ENCODE measurements at regions not wholly inside any gene's neighbourhood (a gene's known extent, or its start where the extent isn't known, plus 50 kb on each side); places are given as distances from the start of the nearest gene placed in this dataset.

DNA sequence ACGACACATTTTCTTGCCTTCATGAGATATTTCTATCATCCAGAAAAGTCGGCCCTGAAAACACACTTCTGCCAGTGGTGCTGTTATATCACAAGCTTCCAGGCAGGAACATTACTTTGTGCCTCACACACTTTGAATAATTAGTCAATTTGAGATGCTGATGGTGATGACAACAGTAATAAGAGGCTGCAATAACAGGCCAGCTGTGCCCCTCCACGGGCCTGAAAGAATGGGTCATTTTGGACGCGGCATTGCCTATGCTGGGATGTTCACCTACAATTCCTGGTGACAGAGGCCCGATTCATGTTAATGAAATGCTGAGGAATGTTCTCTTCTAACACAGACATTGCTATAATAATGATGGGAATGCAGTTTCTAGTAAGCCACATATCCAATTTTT lies 463.8 kb upstream of the KIRREL3 start:
- TF ChIP-seq CTCF (IDR thresholded peaks at IDR 0.05; ENCODE audit: extremely low read depth, missing control alignments) = no peak

DNA sequence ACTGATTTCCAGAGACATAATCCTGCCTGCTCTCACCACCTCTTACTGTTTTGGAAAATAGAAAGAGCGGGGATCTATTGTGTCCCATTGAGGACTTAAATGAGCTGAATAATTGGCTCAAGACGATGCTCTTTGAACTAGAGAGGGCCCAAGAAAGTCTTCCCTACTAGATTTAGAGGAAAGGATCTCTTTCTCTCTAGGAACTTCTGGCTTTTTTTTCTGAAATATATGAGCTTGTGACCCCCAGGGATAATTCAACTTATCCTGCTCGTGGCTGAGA lies 461.4 kb upstream of the KIRREL3 start:
- no peak for DNase-seq (ENCODE audit: low spot score)
- no peak for TF ChIP-seq CTCF (IDR thresholded peaks at IDR 0.05; ENCODE audit: extremely low read depth, missing control alignments)

More for the DNA sequence above, 463.8 kb upstream of the KIRREL3 start:
- DNase-seq (ENCODE audit: low spot score) = no peak

- no peak for TF ChIP-seq CTCF (IDR thresholded peaks at IDR 0.05; ENCODE audit: extremely low read depth, missing control alignments)
- DNase-seq (ENCODE audit: low spot score) = no peak
Observed at GRCh38 chr11:127461241-127462064, 460.9 kb upstream of the KIRREL3 start.

DNA sequence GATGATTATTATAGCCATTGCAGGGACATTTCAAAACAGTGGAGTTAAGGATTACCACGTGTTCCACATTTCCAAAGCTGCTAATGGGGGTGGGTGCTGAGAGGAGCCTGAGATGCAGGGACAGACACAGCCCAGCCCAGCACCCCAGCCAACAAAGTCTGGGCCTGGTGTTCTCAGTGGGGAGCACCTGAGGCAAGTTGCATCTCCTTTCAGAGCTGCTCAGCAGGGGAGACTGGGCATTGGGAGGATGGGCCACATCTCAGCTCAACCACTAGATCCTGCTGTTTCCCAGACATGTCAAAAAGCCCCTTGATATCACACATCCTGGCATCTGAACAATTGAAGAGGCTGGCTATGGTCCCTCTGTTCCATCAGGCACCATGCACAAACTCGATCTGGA lies 458.0 kb upstream of the KIRREL3 start:
- TF ChIP-seq CTCF (IDR thresholded peaks at IDR 0.05; ENCODE audit: extremely low read depth, missing control alignments) = no peak
- no peak for DNase-seq (ENCODE audit: low spot score)

DNA sequence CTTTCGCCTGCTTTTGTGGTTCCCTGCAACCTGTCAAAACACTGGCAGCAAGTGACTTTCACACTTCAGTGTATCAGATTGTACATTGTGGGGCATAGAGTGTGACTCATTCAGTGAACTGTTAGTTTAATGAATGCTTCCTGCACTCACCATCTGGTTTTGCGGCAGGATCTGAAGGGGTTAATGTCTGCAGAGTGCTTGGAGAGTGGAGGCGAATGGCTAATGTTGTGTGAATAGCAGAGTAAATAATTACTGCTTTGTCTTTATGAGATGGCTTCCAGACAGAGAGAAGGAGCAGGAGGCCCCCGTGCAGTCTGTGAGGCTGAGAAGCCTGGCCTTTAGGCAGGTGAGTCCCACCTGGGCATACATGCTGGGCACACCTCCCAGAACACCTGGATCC lies 454.3 kb upstream of the KIRREL3 start:
- no peak for DNase-seq (ENCODE audit: low spot score)

DNA sequence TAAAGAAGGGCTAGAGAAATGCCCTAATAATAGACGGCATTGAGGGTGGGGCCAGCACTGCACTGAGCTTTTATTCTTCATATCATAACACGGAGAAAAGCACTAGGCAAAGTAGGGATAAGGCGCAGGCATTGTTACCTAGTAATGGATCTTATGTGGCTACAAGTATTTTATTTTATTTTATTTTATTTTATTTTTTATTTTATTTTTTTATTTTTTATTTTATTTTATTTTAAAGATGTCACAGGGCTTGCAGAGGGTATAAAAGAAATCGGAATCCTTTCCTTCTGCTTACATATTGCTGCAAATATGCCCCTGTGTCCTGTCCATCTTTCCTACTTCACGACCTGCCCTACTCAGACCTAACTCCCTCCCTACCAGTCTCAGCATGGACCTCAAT lies 452.0 kb upstream of the KIRREL3 start:
- no peak for DNase-seq (ENCODE audit: low spot score)
- no peak for TF ChIP-seq CTCF (IDR thresholded peaks at IDR 0.05; ENCODE audit: extremely low read depth, missing control alignments)

More for the DNA sequence above, 454.3 kb upstream of the KIRREL3 start:
- TF ChIP-seq CTCF (IDR thresholded peaks at IDR 0.05; ENCODE audit: extremely low read depth, missing control alignments) = no peak

- DNase-seq (ENCODE audit: low spot score) = no peak
- no peak for TF ChIP-seq CTCF (IDR thresholded peaks at IDR 0.05; ENCODE audit: extremely low read depth, missing control alignments)
Observed at GRCh38 chr11:127451861-127452260, 451.3 kb upstream of the KIRREL3 start.

Measured in GM20000 (cell line).